ENCODE measurements at regions not wholly inside any gene's neighbourhood (a gene's known extent, or its start where the extent isn't known, plus 50 kb on each side); places are given as distances from the start of the nearest gene placed in this dataset.

DNA sequence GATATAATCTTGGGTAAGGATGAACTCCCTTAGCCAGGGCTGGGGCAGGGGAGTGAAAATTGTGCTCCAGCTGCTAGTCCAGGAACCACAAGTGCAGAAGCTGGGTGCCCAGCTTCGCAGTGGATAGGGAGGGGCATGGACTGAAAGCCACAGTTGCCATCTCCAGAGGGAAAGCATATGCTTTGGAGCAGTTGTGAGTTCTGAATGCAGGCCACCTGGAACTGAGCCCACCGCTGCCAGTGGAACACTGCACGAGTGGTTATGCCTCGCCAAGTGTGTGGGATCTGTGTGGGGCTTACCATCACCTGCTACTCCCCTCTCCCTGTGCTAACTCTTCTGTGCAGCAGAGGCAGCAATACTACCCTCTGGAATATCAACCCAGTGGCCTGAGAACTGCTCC, 158.4 kb upstream of the DPT start:
- TF ChIP-seq, protein P1, sequence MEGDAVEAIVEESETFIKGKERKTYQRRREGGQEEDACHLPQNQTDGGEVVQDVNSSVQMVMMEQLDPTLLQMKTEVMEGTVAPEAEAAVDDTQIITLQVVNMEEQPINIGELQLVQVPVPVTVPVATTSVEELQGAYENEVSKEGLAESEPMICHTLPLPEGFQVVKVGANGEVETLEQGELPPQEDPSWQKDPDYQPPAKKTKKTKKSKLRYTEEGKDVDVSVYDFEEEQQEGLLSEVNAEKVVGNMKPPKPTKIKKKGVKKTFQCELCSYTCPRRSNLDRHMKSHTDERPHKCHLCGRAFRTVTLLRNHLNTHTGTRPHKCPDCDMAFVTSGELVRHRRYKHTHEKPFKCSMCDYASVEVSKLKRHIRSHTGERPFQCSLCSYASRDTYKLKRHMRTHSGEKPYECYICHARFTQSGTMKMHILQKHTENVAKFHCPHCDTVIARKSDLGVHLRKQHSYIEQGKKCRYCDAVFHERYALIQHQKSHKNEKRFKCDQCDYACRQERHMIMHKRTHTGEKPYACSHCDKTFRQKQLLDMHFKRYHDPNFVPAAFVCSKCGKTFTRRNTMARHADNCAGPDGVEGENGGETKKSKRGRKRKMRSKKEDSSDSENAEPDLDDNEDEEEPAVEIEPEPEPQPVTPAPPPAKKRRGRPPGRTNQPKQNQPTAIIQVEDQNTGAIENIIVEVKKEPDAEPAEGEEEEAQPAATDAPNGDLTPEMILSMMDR (IDR thresholded peaks at IDR 0.05; ENCODE audit: insufficient read depth, low read length, severe bottlenecking) = no peak
- FAIRE-seq (no peak), DNase-seq (ENCODE audit: low read depth) (no peak)
- no peak overlapping the region for H3K4me3 ChIP-seq (ENCODE audit: low read depth, low read length)
- H3K27me3 ChIP-seq (ENCODE audit: control insufficient read depth, insufficient read depth, low read length) = no peaks in the 10 kb centered on the region
- no peaks in the 10 kb centered on the region for H3K36me3 ChIP-seq (ENCODE audit: control insufficient read depth, insufficient read depth, low read length)

DNA sequence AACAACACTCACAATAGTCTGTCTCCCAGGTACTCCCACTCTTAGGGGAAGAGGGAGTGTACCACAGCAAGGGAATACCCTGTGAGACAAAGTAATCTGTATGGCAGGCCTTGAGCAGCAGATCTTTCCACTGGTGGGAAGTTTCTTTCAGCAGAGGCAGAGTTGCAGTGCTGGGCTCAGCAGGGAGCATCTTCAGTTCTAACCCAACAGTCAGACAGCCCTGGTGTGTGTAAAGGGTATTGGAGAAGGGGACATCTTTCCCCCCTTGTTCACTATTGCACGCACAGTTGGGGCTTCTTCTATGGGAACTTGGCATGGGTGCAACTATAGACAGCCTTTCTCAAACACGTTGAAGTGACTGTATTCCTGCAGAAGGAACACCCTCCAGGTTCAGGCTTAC, 159.4 kb upstream of the DPT start:
- H3K27me3 ChIP-seq (ENCODE audit: control insufficient read depth, insufficient read depth, low read length) = no peaks in the 10 kb centered on the region
- H3K36me3 ChIP-seq (ENCODE audit: control insufficient read depth, insufficient read depth, low read length) = no peaks in the 10 kb centered on the region
- TF ChIP-seq, protein P1 (IDR thresholded peaks at IDR 0.05; ENCODE audit: insufficient read depth, low read length, severe bottlenecking) = no peak
- DNase-seq (ENCODE audit: low read depth) (no peak), FAIRE-seq (no peak)
- no peak overlapping the region for H3K4me3 ChIP-seq (ENCODE audit: low read depth, low read length)

DNA sequence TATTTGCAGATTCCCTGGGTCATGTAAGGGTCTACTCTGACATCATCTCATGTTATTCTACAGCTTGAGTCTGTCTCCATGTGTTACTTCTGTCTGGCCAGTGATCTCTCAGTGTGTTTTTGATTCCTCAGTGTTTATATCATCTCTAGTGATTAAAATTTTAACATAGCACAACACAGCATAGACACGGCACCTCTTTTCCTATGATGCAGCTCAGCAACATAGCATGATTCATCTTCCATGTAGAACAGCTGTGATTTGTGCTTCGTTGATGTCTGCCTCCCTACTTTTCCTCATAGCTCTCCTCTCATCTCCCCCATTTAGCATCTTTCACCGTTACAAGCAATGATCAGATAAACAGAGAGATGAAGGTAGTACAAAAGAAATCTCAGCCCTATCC, 163.9 kb upstream of the DPT start:
- TF ChIP-seq, protein P1 (IDR thresholded peaks at IDR 0.05; ENCODE audit: insufficient read depth, low read length, severe bottlenecking) = no peak
- Histone ChIP-seq H3K4me3 (ENCODE audit: low read depth, low read length) (no peak overlapping the region), H3K36me3 (ENCODE audit: control insufficient read depth, insufficient read depth, low read length) (no peaks in the 10 kb centered on the region), H3K27me3 (ENCODE audit: control insufficient read depth, insufficient read depth, low read length) (no peaks in the 10 kb centered on the region)
- DNase-seq (ENCODE audit: low read depth) = peak; percentile 74
- FAIRE-seq = no peak

DNA sequence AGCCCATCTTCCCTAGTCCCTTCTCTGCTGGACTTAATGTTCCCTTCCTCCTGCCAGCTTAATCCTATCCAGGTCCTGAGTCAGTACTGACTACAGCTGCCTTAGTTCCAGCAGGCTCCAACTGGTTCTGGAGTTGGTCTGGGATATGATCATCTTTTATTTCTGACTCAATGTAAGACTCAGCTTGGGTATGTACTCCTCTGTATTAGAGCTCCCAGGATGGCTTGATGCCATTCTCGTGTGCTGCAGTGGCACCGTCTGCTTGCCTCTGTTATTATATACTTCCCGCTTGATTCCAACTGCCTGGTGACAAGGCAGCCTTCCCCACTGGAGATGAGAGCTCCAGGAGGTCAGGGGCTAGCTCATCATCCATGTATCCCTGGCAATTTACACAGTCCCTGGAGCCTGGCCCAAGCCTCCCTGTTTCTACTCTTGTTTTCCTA, 164.4 kb upstream of the DPT start:
- FAIRE-seq (peak; percentile 68), DNase-seq (ENCODE audit: low read depth) (peak; percentile 90)
- Histone ChIP-seq H3K36me3 (ENCODE audit: control insufficient read depth, insufficient read depth, low read length) (no peaks in the 10 kb centered on the region), H3K27me3 (ENCODE audit: control insufficient read depth, insufficient read depth, low read length) (no peaks in the 10 kb centered on the region), H3K4me3 (ENCODE audit: low read depth, low read length) (no peak overlapping the region)
- TF ChIP-seq, protein P1 (IDR thresholded peaks at IDR 0.05; ENCODE audit: insufficient read depth, low read length, severe bottlenecking) = no peak

DNA sequence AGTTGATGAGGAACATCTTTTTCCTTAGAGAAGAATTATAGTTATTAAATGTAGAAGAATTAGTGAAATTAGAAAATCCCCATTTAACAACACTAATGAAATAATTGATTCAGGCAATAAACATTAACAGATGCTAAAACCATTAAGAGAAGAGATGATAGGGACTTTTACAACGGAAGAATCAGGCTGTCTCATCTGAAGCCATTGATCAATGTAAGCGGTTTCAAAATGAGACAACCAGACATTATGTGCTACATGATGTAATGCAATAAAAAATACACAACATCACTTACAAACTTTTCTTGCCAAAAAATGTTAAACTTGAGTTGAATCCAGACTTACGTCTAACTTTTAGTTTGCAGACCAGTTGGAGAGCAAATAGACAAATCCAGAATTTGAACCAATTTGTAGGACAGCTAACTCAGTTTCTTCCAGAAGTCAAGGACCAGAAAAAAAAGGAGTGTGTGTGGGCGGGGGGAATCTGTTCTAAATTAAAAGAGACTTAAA, 165.4 kb upstream of the DPT start:
- FAIRE-seq = no peak
- TF ChIP-seq, protein P1 (IDR thresholded peaks at IDR 0.05; ENCODE audit: insufficient read depth, low read length, severe bottlenecking) = no peak
- H3K36me3 ChIP-seq (ENCODE audit: control insufficient read depth, insufficient read depth, low read length) = no peaks in the 10 kb centered on the region
- H3K4me3 ChIP-seq (ENCODE audit: low read depth, low read length) = no peak overlapping the region
- H3K27me3 ChIP-seq (ENCODE audit: control insufficient read depth, insufficient read depth, low read length) = no peaks in the 10 kb centered on the region
- no peak for DNase-seq (ENCODE audit: low read depth)

DNA sequence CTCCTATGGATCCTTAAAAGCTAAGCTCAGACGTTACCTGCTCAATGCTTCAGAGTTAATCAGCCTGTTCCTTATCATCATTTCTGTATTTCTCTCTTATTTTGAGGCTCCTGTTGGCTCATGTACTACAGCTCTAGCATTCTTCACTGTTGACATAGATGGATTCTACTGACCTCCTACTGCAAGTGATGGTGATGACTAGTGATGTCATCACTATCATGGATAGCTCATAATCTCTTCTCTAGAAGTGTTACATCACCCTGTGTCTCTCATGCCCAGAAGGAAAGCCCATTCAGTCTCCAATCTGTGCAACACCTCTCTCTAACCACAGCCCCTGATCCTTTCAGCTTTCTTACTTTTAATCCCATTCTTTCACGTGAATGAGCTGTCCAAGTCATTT, 168.2 kb upstream of the DPT start:
- Histone ChIP-seq H3K36me3 (ENCODE audit: control insufficient read depth, insufficient read depth, low read length) (no peaks in the 10 kb centered on the region), H3K27me3 (ENCODE audit: control insufficient read depth, insufficient read depth, low read length) (no peaks in the 10 kb centered on the region), H3K4me3 (ENCODE audit: low read depth, low read length) (no peak overlapping the region)
- FAIRE-seq (no peak), DNase-seq (ENCODE audit: low read depth) (no peak)
- TF ChIP-seq, protein P1 (IDR thresholded peaks at IDR 0.05; ENCODE audit: insufficient read depth, low read length, severe bottlenecking) = no peak
